ENCODE measurements at regions not wholly inside any gene's neighbourhood (a gene's known extent, or its start where the extent isn't known, plus 50 kb on each side); places are given as distances from the start of the nearest gene placed in this dataset.

- Histone ChIP-seq H3K4me1 (replicated peaks in 1 of 2) (peaks cover 0 to 13% of the 10 kb centered on the region in 2 donors), H3K27ac (no peak overlapping the region), H3K27me3 (no peaks in the 10 kb centered on the region), H3K36me3 (replicated peaks in 1 of 2) (no peaks in the 10 kb centered on the region), H3K9me3 (replicated peaks in 1 of 3) (no peaks in the 10 kb centered on the region), H3K4me3 (no peak overlapping the region)
- intact Hi-C loops (cut with DNase I), result no loop called here
- no peak for DNase-seq
- TF ChIP-seq POLR2A (IDR thresholded peaks at IDR 0.05), result no peak
- TF ChIP-seq CTCF (IDR thresholded peaks at IDR 0.05), result no peak
- 81 to 92% (median 85%) methylated on average over 3 to 4 of the region's 4 CpGs for WGBS, 4 donors
Observed at GRCh38 chr2:120860579-120860922, 124.9 kb downstream of the GLI2 start.

- no peak overlapping the region for H3K4me3 ChIP-seq
- no peak overlapping the region for H3K27ac ChIP-seq
- TF ChIP-seq CTCF (IDR thresholded peaks at IDR 0.05) (no peak), POLR2A (IDR thresholded peaks at IDR 0.05) (no peak)
- peaks cover 0 to 13% of the 10 kb centered on the region in 2 donors for H3K4me1 ChIP-seq (replicated peaks in 1 of 2)
- WGBS, 4 donors, result 96 to 100% (median 99%) methylated on average over 2 to 5 of the region's 5 CpGs
- intact Hi-C loops (cut with DNase I), result no loop called here
- H3K36me3 ChIP-seq (replicated peaks in 1 of 2), result no peaks in the 10 kb centered on the region
- DNase-seq, result peak in 1 of 7 donors; percentile 6
- H3K9me3 ChIP-seq (replicated peaks in 1 of 3), result no peaks in the 10 kb centered on the region
- H3K27me3 ChIP-seq, result no peaks in the 10 kb centered on the region
Observed at GRCh38 chr2:120861191-120861575, 125.5 kb downstream of the GLI2 start.

DNA sequence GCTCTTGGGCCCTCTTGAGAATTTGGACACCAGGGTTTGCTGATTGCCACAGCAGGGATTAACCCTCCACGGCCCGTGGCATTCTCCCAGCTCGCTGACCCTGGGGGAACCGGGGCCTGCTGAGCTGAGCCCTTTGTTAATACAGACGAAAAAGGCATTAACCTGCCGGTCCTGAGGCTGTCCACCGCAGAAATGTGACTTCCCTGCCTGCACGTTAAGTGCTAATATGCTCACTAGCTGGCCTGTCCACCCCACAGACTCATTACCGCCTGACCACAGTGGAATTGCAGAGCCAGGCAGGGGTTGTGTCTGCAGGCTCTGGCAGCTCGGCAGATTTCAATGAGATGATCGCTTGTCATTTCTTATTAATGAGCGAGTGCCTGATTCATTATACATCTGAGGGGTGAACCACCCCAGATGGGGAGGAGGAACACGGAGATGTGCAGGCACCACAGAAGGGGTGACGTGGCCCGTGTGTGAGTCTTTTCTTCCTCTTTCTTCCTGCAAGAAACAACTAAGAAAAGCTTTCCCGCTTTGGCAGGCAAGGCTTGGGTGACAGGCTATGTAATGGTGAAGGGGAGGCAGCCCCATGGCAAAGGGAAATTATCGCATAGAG, 126.0 kb downstream of the GLI2 start:
- H3K4me1 ChIP-seq (replicated peaks in 1 of 2), result peaks cover 0 to 14% of the 10 kb centered on the region in 2 donors
- H3K27me3 ChIP-seq, result no peaks in the 10 kb centered on the region
- H3K4me3 ChIP-seq, result no peak overlapping the region
- WGBS, 4 donors, result 81 to 86% (median 83%) methylated on average over 12 to 17 of the region's 17 CpGs
- intact Hi-C loops (cut with DNase I), result no loop called here
- TF ChIP-seq CTCF (IDR thresholded peaks at IDR 0.05) (no peak), POLR2A (IDR thresholded peaks at IDR 0.05) (no peak)
- peak in 1 of 7 donors; percentile 5 for DNase-seq
- H3K27ac ChIP-seq, result no peak overlapping the region
- H3K9me3 ChIP-seq (replicated peaks in 1 of 3), result no peaks in the 10 kb centered on the region
- H3K36me3 ChIP-seq (replicated peaks in 1 of 2), result no peaks in the 10 kb centered on the region

DNA sequence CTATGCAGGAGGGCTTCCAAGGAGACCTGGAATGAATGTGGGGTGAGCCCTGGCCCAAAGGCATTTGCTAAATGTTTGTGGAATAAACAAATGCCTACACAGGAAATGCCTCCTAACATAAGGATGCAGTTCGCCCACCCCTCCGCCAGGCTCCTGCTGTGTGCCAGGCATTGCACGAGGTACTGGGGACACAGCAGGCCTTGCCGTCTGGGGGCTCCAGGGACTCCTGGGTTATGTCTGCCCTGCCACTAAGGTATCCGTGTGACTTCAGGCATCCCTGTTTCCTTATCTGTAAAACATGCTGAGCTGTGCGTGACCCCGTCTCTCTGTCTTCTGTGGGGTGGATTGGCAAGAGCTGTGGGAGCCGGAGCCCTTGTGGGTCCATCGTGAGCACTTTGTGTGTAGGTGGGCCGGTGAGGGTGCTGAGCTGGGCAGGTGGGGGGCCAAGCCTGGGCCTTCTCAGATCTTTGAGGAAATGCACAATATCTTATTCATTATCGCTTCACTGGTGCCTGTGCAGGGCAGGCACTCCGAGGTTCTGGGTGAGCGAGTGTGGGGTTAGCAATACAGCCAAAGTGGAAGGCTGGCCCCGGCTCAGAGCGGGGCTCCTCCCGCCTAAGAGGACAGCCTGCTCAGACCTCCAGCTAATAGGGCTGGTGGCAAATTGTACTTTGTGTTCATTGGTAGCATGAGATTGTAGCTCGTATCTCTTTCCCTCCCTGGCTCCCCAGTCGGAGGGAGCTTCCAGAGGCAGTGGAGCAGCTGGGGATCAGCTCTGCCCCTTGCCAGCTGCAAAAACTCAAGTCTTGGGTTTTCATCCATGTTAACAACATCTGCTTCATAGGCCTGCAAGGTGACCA, 126.8 kb downstream of the GLI2 start:
- intact Hi-C loops (cut with DNase I), result no loop called here
- H3K27me3 ChIP-seq, result no peaks in the 10 kb centered on the region
- H3K9me3 ChIP-seq (replicated peaks in 1 of 3), result no peaks in the 10 kb centered on the region
- H3K27ac ChIP-seq, result peak overlapping the region in 2 of 5 donors; percentile 14 to 72
- H3K4me3 ChIP-seq, result no peak overlapping the region
- TF ChIP-seq POLR2A (IDR thresholded peaks at IDR 0.05) (no peak), CTCF (IDR thresholded peaks at IDR 0.05) (no peak)
- H3K4me1 ChIP-seq (replicated peaks in 1 of 2), result peaks cover 5 to 19% of the 10 kb centered on the region in 2 donors
- DNase-seq, result peak in 1 of 7 donors; percentile 10
- 82 to 89% (median 86%) methylated on average over 12 to 18 of the region's 18 CpGs for WGBS, 4 donors
- no peaks in the 10 kb centered on the region for H3K36me3 ChIP-seq (replicated peaks in 1 of 2)
